ENCODE measurements at regions not wholly inside any gene's neighbourhood (a gene's known extent, or its start where the extent isn't known, plus 50 kb on each side); places are given as distances from the start of the nearest gene placed in this dataset.

- Histone ChIP-seq H2AFZ (ENCODE audit: low read depth, low read length, poor library complexity, severe bottlenecking) (no peak overlapping the region), H3K4me1 (ENCODE audit: control insufficient read depth in 1 of 2, insufficient read depth in 2 of 2, low read length in 2 of 2) (no peaks in the 10 kb centered on the region), H3K27ac (ENCODE audit: low read depth, low read length) (no peak overlapping the region), H3K9me2 (ENCODE audit: insufficient read depth) (no peaks in the 10 kb centered on the region), H3K4me3 (replicated peaks in 1 of 2; ENCODE audit: low read depth in 1 of 2, low read length in 2 of 2) (no peak overlapping the region), H3K27me3 (ENCODE audit: insufficient read depth, low read length) (no peaks in the 10 kb centered on the region), H3K9me3 (ENCODE audit: control insufficient read depth in 1 of 2, insufficient read depth in 1 of 2, low read depth in 1 of 2, low read length in 2 of 2) (no peaks in the 10 kb centered on the region), H3K4me2 (ENCODE audit: low read length) (no peak overlapping the region), H3K9ac (ENCODE audit: low read length) (no peak overlapping the region), H3K79me2 (ENCODE audit: insufficient read depth, low read length) (no peaks in the 10 kb centered on the region), H4K20me1 (ENCODE audit: insufficient read depth) (no peaks in the 10 kb centered on the region), H3K36me3 (ENCODE audit: control insufficient read depth in 1 of 2, insufficient read depth in 2 of 2, low read length in 2 of 2) (no peaks in the 10 kb centered on the region)
- CTCF ChIA-PET = no interaction called here
- RAD21 ChIA-PET (ENCODE audit: low non-redundant PET in 1 of 2, low total read pairs in 2 of 2, uncharacterized antibody in 2 of 2, unreplicated experiment in 2 of 2) = no interaction called here
- ATAC-seq = no peak
- DNase-seq (ENCODE audit: low read depth, low spot score) = no peak
- intact Hi-C loops (cut with micrococcal nuclease) = no loop called here
- BruUV-seq (replicated peaks) = no TSS peak
- POLR2A ChIA-PET = no interaction called here
- no peak for TF ChIP-seq CTCF (IDR thresholded peaks at IDR 0.05 in 2 of 3, conservative IDR thresholded peaks at IDR 0.05 in 1 of 3; ENCODE audit: borderline replicate concordance in 1 of 3, insufficient read depth in 1 of 3, low read depth in 2 of 3, low read length in 2 of 3)
- no peak for TF ChIP-seq SRF (IDR thresholded peaks at IDR 0.05; ENCODE audit: low read depth)
- TF ChIP-seq SIN3A (IDR thresholded peaks at IDR 0.05; ENCODE audit: low read depth) = no peak
- TF ChIP-seq POLR2AphosphoS5 (IDR thresholded peaks at IDR 0.05; ENCODE audit: low read depth, low read length) = no peak
- no peak for TF ChIP-seq FOSL1 (IDR thresholded peaks at IDR 0.05; ENCODE audit: low read depth)
- no peak for TF ChIP-seq EGR1 (IDR thresholded peaks at IDR 0.05; ENCODE audit: low read depth)
- no peak for TF ChIP-seq EZH2phosphoT487 (IDR thresholded peaks at IDR 0.05; ENCODE audit: borderline replicate concordance)
- TF ChIP-seq YY1 (IDR thresholded peaks at IDR 0.05; ENCODE audit: extremely low read depth, insufficient replicate concordance, low read depth, low read length) = no peak
- no peak for TF ChIP-seq ELF1 (IDR thresholded peaks at IDR 0.05; ENCODE audit: borderline replicate concordance, low read depth)
- TF ChIP-seq TCF7L2 (IDR thresholded peaks at IDR 0.05; ENCODE audit: borderline replicate concordance, extremely low read depth, insufficient read depth, insufficient read length) = no peak
- TF ChIP-seq MAX (IDR thresholded peaks at IDR 0.05) = no peak
- no peak for TF ChIP-seq SP1 (IDR thresholded peaks at IDR 0.05; ENCODE audit: low read depth)
- TF ChIP-seq JUND (IDR thresholded peaks at IDR 0.05) = no peak
- no peak for TF ChIP-seq ZFX (IDR thresholded peaks at IDR 0.05)
Measured at GRCh38 chr3:165403666-165404065, 207.5 kb upstream of the SLITRK3 start.
